ENCODE measurements at regions not wholly inside any gene's neighbourhood (a gene's known extent, or its start where the extent isn't known, plus 50 kb on each side); places are given as distances from the start of the nearest gene placed in this dataset.
A peak's percentile ranks its signal among the peaks of the same experiment; 100 is the strongest.
"Not testable (repeated sequence)": the region's sequence is repeated elsewhere in the genome, so short reads cannot be mapped to it uniquely, and the experiment has no call there.

DNA sequence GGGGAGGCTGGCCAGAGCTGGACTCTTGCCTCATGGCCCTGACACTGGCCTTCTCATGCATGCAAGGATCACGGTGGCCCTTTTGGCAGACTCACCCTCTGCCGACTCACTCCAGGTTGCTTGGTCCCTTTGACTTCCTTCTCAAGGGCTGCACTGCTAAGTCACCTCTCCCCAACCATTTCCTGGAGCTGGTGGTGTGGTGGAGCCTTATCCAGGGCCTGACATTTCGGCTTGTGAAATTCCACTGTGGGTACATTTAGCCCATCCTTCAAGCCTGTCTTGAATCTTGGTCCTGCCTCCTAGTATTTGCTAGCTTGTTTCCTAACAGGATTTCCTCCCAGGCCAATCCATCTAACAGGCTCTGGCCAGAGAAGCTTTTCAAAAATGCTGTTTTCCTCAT lies 52.6 kb upstream of the JUN start:
- no peak for DNase-seq

DNA sequence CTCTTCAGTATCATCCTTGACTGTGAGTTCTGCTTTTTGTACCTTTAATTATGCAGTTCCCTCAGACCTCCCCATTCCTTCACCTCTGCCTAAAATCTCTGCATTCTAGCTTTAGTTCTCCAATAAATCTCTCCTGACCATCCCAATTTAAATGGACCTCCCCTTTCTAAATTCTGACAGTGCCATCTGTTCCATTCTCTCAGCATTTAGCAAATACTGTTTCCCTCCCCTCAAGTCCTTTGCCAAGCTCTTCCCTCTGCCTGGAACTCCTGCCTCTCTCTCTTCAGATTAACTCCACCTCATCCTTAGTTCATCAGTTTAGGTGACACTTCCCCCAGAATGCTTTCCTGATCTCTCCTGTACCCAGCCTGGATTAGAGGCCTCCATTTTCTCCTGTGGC lies 54.0 kb upstream of the JUN start:
- DNase-seq, result peak; percentile 36

DNA sequence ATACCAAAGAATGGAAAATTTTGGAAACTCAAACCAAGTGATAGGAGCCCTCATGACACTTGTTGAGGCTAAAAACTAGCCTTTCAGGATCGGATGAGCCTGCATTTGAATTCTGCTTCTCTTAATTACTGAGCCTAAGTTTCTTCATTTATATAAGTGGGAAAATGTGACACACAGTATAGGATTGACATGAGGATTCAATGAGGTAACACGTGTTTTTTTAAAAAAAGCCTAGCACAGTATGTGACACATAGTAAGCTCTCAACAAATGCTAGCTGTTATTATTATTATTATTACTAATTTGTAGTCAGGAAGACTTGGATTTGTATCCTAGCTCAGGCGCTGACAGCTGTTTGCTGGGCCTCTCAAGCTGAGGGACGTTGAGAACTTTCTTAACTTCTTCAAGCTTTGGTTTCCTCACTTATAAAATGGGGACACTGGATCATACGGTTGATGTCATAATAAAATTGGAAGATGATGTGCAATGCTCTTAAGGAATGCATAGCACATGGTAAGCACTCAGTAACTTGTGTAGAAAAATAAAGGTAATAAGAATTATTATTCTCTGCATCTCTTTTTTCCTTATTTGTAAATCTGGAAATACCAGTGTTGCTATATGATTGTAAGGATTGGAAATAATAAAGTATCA lies 55.4 kb upstream of the JUN start:
- DNase-seq, result no peak

DNA sequence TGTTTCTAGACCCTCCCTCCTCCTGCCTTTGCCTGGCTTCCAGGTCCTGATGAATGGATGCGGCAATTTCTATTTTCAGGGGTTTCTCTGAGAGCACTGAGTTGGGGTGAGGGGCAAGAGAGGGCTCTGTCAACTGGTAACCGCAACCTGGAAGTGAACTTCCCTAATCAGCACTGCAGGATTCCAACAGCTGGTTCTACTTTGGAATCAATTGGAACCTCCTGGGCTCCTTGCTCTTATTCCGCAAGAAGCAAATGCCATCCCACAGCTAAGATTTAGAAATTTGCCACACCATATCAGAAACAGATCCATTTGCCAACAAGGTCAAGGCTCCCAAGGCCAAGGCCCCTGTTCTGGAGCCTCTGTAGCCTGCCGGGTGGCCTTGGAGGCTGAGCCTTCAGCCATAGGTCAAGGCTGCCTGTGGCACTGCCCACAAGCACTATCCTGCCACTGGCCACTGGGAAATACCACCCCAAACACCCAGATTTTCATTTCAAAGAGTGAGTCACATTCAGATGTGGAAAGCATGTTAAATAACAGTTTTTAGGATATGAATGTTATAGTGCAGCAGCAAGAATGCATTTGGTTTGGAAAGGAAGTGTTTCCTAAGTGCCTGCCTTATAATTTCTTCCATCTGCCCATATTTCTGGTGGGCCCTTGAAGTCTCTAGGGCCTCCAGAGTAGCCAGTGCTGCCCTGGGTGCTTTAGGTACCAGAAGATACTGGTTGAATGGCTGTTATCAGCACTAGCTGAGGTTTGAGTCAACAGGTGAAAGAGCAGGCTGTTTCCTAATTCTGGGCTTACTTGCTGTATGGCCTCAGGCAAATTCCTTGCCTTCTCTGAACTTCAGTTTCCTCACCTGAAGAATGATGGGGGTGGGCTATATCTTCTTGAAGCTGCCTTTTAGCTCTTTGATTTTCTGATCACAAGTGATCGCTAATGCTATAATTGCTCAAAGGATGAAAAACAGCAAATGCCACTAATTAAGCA lies 56.3 kb upstream of the JUN start:
- DNase-seq, result no peak

DNA sequence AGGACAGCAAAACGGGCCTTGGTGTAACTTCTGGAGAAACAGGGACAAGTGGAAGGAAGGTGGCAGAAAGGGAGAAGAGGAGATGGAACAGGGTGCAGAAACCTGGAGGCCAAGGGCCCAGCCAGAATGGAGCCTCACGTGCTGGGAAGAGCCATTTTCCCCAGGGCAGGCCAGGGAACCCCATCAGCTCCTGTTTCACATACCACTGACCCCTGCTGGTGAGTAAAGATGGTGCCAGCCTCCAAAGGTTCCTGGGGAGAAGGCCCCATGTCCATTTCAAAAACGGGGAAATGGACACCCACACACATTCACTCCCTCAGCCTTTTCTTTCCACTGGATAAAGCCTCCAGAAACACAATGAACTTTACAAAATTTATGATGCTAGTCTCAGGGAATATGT lies 57.6 kb upstream of the JUN start:
- no peak for DNase-seq

DNA sequence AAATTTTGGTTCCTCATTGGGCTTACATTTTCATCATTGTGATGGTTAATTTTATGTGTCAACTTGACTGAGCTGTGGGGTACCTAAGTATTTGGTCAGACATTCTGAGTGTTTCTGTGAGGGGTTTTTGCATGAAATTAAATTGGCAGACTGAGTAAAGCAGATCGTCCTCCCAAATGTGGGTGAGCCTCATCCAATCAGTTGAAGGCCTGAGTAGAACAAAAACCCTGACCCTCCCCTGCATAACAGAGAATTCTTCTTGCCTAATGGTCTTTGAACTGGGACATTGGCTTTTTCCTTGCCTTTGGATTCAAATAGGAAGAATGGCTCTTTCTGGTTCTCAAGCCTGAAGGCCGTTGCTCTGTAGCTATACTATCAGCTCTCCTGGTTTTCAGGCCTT lies 59.1 kb upstream of the JUN start:
- DNase-seq, result no peak

DNA sequence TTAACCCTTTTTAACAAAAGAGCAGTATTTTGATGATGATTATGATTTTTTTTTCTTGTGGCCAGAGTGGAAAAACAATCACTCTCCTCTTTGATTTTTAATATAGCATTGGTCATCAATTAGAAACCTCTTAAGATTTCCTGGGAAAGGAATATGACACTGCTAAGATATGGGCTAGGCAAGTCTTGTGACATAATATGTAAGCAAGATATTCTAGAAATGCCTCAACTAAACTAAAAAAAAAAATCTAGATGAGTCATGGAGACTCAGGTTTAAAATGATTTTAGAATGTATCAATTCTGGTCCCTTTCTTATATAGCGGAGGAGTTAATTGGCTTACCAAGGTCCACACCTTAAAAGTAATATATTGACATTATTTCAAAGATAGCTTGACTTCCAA lies 60.3 kb upstream of the JUN start:
- no peak for DNase-seq

DNA sequence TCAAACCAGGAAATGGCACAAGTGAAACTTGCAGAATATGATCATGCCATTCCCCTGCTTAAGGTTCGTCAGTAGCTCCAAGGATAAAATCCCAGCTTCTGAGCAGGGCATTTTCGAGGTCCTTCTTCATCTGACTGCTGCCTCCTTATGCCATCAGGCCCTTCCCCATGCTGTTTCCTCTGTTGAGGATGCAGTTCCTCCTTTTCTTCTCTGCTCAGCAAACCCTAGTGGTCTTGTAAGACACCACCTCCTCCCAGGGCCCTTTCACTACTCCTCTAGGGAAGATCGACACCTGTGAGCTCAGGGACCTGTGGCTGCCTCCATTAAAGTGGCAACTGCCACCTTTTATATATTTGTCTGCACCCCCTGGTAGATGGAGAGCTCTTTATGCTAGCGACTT lies 62.1 kb upstream of the JUN start:
- DNase-seq, result no peak

DNA sequence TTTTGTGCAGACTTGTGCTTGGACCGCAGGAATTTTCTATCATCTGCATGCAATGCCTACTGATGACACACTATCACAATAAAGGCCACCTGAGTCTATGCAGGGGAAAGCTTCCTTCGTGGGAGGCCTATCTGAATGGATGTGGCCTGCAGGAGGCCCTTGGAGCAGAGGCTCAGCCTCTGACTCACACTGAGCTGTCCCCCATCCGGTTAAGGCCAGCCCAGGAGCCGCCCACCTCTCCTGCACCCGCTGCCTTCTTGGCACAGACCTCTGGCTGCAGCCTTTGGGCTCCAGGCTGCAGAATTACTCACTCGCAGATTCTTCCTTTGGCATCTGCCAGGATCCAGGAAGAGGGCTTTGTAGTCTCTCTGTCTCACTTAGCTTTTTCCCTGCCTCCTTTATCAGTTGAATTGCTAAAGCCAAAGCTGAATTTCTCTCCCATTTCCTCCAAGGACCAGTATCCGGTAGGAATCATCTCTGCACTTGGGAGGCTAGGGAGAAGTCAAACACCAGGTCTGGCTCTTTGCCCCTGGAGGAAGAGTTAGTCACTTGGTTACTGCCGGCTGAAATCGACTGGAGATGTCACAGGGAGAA lies 65.1 kb upstream of the JUN start:
- no peak for DNase-seq

DNA sequence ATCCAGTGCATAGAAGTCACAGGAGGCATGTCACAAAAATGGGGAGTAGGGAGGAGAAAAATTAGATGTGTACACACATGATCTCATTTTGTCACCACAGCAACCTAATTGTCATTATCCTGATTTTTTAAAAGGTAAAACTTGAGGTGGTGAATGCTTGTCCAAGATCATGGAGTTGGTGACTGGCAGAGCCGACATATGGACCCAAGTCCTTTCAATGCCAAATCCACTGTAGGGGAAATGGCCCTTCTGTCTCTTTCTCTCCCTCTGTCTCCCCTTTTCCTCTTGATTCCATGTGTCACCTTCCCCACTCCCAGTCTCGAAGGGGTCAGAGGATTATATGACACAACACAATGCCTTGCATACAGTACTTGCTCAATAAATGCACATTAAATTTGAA lies 65.7 kb upstream of the JUN start:
- DNase-seq, result no peak

DNA sequence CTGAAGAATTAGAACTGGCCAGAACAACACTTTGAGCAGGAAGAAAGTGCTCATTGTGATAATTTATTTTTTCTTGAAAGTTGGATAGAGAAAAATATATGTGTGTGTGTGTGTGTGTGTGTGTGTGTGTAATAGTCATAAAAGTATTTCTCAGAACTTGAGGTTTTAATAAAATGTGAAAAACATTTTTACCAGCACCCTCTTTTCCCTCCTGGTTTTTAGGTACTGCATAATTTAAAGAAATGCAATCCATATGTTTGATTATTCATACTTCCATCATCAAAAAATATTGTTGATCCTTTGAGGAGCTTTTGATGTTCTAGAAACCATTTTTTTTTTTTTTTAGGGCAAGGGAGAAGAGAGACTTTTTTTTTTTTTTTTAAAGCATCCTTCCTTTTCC lies 66.8 kb upstream of the JUN start:
- no peak for DNase-seq

DNA sequence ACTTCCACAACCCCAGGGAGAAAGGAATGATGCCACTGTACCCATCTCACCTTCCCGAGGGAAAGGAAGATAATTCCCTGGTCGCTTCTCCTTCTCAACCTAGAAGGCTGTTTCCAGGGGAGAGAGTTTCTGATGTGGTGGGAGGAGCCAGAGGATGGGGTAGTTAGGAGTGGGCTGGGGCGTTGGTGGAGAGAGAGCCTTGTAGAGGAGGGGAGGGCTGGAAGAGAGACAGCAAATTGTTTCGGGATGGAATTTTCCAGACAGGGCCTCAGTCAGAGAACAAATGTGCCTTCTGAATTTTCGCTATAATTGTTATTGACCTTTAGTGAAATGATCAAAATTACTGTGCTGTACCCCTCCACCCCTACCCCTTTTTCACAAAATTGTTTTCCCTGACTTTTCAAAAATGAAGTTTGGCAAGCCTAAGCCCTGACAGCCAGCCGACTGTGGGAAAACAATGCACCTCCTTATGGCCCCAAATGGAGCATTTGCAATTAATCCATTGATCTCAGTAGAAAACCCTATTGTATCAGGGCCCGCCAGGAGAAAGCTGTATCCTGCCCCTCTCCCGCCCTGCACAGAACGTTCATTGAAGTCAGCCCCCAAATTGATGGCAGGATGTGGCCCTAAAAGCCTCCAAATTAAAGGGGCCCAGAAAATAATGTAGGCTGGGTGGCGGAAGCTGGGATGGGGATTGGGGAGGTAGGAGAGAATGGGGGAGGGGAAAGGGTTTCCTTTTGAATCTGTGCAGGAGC lies 69.1 kb upstream of the JUN start:
- no peak for DNase-seq

DNA sequence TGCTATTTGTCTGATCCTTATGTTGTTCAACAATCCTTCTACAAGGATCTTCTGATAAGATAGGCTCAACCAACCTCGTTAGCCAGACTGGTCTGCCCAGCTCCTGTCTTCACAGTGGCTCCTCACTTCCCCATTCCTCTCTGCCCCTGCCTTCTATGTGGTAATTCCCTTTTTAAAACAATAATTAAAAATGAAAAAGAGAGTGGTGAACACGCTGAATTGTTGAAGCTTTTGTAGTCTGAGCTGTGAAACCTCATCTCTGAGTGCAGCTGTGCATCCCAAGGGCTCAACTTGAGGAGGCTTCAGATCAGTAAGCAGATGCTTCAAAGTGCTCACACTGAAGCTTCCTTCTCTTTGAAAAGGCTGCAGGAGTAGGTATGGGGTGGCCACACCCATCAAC lies 70.7 kb upstream of the JUN start:
- no peak for DNase-seq

DNA sequence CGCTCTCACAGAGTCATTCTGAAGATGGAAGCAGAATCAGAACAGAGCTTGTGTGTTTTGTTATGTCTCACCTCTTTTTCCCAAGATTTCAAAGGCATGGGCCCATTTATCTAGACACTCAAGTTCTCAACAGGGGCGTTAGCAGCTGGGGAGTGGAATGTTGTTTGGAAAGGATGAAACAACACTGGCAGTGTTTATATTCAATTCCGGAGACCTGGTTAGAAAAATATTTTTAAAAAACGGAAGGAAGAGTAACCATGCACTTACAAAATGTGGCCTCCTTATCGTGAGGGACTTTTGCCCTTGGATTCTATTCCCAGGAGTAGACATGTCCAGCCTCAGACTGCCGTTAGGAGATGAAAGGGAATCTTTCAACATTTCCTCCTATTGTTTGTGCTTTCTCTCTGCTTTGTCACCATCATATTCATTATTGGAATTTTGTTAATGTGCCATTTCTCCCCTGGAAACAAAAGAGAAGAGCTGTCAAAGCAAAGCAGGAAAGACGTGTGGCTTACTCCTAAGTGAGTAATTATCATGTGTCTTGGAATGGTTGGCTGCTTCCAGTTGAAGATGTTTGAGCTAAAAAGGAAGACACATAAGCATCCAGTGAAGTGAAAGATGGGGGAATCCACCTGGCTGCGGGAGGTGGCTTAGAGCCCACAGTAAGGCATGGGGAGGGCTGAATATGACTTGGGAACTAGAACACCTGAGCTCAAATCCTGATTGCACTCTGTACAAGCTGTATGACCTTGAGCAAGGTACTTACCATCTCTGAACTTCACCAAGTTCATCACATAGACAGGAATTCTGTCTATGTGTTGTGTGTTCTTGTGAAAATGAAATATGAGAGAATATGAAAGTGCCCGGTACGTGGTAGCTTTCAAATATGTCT lies 71.7 kb upstream of the JUN start:
- no peak for DNase-seq

DNA sequence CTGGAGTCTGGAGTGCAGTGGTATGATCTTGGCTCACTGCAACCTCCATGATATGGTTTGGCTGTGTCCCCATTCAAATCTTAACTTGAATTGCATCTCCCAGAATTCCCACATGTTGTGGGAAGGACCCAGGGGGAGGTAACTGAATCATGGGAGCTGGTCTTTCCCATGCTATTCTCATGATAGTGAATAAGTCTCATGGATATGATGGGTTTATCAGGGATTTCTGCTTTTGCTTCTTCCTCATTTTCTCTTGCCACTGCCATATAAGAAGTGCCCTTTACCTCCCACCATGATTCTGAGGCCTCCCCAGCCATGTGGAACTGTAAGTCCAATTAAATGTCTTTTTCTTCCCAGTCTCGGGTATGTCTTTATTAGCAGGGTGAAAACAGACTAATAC lies 72.4 kb upstream of the JUN start:
- DNase-seq, result not testable (repeated sequence)

DNA sequence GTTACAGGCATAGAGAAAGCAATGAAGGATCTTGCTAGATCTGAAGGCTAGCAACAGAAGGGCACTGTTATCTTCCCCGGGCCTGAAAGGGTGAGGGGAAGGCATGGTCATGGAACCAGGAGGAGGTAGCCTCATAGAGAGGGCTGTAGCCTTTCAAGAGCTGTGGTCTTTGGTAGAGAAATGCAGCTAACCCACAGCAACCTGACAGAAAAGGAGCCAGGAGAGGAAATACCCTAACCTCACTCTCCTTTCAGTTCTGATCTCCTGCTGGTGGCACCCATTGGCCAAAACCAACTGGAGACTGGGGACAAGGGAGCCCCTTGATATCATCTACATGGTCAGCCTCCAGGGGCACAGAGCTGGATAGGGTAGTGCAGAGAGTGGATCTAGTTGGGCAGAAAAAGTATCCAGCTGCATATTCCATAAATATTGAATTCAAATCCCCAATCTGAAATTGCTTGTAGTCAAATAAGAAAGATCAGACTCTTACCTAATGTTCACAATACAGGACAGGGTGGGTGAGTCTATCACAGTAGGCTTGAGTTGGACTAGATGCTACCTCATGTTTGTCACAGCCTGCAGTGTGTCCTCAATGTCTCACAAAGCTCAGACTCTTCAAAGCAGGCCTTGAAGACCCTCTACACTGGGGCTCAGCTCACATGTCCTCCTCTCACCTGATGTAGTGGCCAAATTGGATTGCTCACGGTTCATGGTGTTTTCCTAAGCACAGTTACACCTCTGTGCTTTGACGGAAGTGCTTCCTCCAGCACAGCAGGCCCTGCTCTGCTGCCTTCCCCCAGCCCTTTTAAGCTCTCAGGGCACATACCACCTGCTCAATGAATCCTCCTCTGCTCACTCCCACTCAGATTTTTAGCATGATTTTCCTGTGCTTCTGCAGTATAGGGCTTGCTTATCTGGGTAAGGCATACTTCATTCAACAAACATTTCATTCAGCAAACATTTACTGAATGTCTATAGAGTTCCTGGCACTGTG lies 74.1 kb upstream of the JUN start:
- DNase-seq, result peak; percentile 46

DNA sequence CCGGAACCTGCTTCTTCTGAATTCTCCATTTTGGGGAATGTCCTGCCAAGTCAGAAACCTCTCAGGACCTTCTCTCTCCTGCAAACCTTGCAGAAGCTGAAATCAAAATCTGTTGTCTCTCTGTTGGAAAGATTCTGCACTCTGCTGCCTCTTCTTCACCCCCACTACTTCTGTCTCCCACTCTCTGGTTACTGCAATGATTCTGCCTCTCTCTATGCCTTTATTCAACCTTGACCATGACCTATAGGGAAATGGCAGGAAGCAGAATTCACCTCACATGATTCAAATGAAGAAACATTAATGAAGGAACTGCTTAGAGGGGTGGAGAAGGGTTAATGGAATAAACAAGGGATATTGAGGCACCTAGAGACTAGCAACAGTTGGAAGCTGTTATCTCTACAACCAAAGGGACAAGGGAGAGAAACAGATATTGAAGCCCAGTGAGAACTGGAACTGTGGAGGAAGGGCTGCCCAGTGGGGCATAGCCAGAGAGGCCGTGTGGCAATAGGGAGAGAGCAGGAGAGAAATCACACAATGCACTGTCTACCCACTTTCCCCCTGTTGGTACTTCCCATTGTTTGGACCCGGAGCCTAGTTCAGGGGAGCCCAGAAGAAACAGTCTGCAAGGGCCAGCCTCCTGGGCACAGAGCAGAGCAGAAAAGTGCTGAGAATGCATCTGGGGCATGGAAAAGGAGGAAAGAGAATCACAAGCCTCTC lies 76.1 kb upstream of the JUN start:
- no peak for DNase-seq

DNA sequence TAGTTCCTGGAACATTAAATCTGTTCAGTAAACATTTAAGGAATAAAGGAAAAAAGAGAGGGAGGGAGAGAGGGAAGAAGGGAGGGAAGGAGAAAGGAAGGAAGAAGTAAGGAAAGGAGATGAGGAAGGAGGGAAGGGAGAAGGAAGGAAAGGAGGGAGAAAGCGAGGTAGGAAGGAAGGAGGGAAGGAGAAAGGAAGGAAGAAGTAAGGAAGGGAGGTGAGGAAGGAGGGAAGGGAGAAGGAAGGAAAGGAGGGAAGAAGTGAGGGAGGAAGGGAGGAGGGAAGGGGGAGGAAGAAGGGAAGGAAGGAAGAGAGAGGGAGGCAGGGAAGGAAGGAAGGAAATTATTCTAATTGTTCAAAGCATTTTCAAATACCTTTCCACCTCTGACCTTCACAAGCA lies 77.2 kb upstream of the JUN start:
- DNase-seq, result no peak

DNA sequence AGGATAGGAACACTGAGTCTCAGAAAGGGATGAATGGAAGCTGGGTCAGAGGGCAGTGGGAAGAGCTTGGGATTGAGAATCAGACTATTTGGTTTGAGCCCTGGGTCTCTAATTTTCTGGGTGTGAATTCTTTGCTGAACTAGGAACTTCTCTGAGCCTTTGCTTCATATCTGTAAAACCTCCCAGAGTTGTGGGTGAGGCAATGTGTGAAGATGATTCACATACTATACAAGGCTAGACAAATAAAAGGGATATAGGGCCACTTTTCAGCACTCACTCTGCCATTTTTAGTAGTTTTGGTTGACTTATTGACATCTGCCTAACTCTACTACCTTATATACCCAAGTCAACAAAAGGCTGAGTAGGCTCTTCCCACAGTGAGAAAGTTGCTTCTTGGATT lies 77.7 kb upstream of the JUN start:
- DNase-seq, result no peak

DNA sequence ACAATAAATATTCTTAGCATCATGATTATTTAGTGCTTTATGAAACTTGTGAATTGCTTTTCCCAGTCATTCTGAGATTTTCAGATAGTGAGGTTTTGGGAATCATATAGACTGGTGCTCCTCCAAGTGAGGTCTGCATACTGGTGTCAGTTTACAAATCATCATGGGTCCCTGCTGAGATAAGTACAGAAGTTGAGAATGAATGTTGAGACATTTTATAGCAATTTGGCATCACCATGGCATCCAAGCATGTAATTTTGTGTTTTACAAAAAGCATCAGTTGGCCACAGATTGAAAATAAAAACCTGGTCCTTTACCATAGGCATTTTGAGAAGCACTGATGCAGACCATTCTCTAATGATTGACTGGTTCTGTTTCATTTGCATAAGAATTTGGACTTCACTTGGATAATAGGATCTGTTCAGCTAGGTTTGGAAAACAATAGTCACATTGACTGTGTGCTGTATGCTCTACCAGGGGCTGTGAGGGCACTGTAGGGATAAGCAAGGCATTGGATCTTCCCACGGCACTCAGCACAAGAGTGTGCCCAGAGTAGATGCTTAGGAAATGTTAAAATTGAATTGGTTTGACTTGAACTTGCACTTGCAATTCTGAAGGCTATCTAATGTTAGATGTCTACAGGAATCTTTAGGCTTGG lies 79.0 kb upstream of the JUN start:
- peak; percentile 57 for DNase-seq

All from NCI-H2171 treated with DMSO at 0.1 percent for 48 hours (cell line).